HUES48 (cell line): ENCODE measurements at regions not wholly inside any gene's neighbourhood (a gene's known extent, or its start where the extent isn't known, plus 50 kb on each side); places are given as distances from the start of the nearest gene placed in this dataset.

Experiments used
- H3K27ac ChIP-seq: one replicate; pipeline ENCODE4 v1.7.0; 2013; ENCODE audit warnings: low read depth, low read length, inconsistent platforms
- H3K27me3 ChIP-seq: 2 replicates; pipeline ENCODE4 v1.6.1; 2013; ENCODE audit warnings: mild to moderate bottlenecking, low read length; ENCODE audit not compliant: control insufficient read depth, insufficient read depth
- H3K36me3 ChIP-seq: 2 replicates; pipeline ENCODE4 v1.6.1; 2013; ENCODE audit warnings: low read length; ENCODE audit not compliant: control insufficient read depth, insufficient read depth
- H3K4me1 ChIP-seq: 2 replicates; pipeline ENCODE4 v1.6.1; 2013; ENCODE audit warnings: mild to moderate bottlenecking, low read length; ENCODE audit not compliant: control insufficient read depth, insufficient read depth
- H3K4me3 ChIP-seq: 2 replicates; pipeline ENCODE4 v1.5.1; 2013; ENCODE audit warnings: mild to moderate bottlenecking, low read depth, low read length
- H3K9ac ChIP-seq: 2 replicates; pipeline ENCODE4 v1.6.1; 2013; ENCODE audit warnings: mild to moderate bottlenecking, low read depth, low read length, moderate library complexity
- H3K9me3 ChIP-seq: 2 replicates; pipeline ENCODE4 v1.6.1; 2013; ENCODE audit warnings: low read length; ENCODE audit not compliant: control insufficient read depth, insufficient read depth

- no peaks in the 10 kb centered on the region for H3K27me3 ChIP-seq
- H3K36me3 ChIP-seq, result no peaks in the 10 kb centered on the region
- no peaks in the 10 kb centered on the region for H3K9me3 ChIP-seq
- no peak overlapping the region for H3K9ac ChIP-seq
- H3K27ac ChIP-seq, result no peak overlapping the region
- no peaks in the 10 kb centered on the region for H3K4me1 ChIP-seq
- H3K4me3 ChIP-seq, result no peak overlapping the region
These were observed 200.3 kb upstream of the MCTP2 start for GRCh38 chr15:94031072-94031471.

- Histone ChIP-seq H3K4me1 (no peaks in the 10 kb centered on the region), H3K9ac (no peak overlapping the region), H3K9me3 (no peaks in the 10 kb centered on the region), H3K4me3 (no peak overlapping the region), H3K27ac (no peak overlapping the region), H3K27me3 (no peaks in the 10 kb centered on the region), H3K36me3 (no peaks in the 10 kb centered on the region)
These were observed 201.9 kb upstream of the MCTP2 start for GRCh38 chr15:94029495-94029894.

GRCh38 chr15:94028809-94029208, 202.6 kb upstream of the MCTP2 start:
- no peaks in the 10 kb centered on the region for H3K9me3 ChIP-seq
- no peak overlapping the region for H3K27ac ChIP-seq
- H3K4me3 ChIP-seq, result no peak overlapping the region
- no peaks in the 10 kb centered on the region for H3K36me3 ChIP-seq
- H3K4me1 ChIP-seq, result no peaks in the 10 kb centered on the region
- H3K27me3 ChIP-seq, result no peaks in the 10 kb centered on the region
- no peak overlapping the region for H3K9ac ChIP-seq

- Histone ChIP-seq H3K9me3 (no peaks in the 10 kb centered on the region), H3K27ac (no peak overlapping the region), H3K4me3 (no peak overlapping the region), H3K9ac (no peak overlapping the region), H3K4me1 (no peaks in the 10 kb centered on the region), H3K36me3 (no peaks in the 10 kb centered on the region), H3K27me3 (no peaks in the 10 kb centered on the region)
These were observed 203.2 kb upstream of the MCTP2 start for GRCh38 chr15:94028121-94028520.

- Histone ChIP-seq H3K36me3 (no peaks in the 10 kb centered on the region), H3K27ac (no peak overlapping the region), H3K9me3 (no peaks in the 10 kb centered on the region), H3K27me3 (no peaks in the 10 kb centered on the region), H3K4me3 (no peak overlapping the region), H3K9ac (no peak overlapping the region), H3K4me1 (no peaks in the 10 kb centered on the region)
These were observed 203.8 kb upstream of the MCTP2 start for GRCh38 chr15:94027581-94027980.

- Histone ChIP-seq H3K9me3 (no peaks in the 10 kb centered on the region), H3K27me3 (no peaks in the 10 kb centered on the region), H3K27ac (no peak overlapping the region), H3K36me3 (no peaks in the 10 kb centered on the region), H3K4me3 (no peak overlapping the region), H3K4me1 (no peaks in the 10 kb centered on the region), H3K9ac (no peak overlapping the region)
These were observed 204.7 kb upstream of the MCTP2 start for GRCh38 chr15:94026458-94027304.

GRCh38 chr15:94023531-94023930, 207.8 kb upstream of the MCTP2 start:
- Histone ChIP-seq H3K4me1 (no peaks in the 10 kb centered on the region), H3K9ac (no peak overlapping the region), H3K36me3 (no peaks in the 10 kb centered on the region), H3K4me3 (no peak overlapping the region), H3K27ac (no peak overlapping the region), H3K27me3 (no peaks in the 10 kb centered on the region), H3K9me3 (no peaks in the 10 kb centered on the region)

GRCh38 chr15:94021621-94022320, 209.6 kb upstream of the MCTP2 start:
- Histone ChIP-seq H3K4me3 (no peak overlapping the region), H3K27me3 (no peaks in the 10 kb centered on the region), H3K4me1 (no peaks in the 10 kb centered on the region), H3K27ac (no peak overlapping the region), H3K9me3 (no peaks in the 10 kb centered on the region), H3K9ac (no peak overlapping the region), H3K36me3 (no peaks in the 10 kb centered on the region)

- no peaks in the 10 kb centered on the region for H3K9me3 ChIP-seq
- H3K4me1 ChIP-seq, result no peaks in the 10 kb centered on the region
- H3K9ac ChIP-seq, result no peak overlapping the region
- no peak overlapping the region for H3K27ac ChIP-seq
- H3K27me3 ChIP-seq, result no peaks in the 10 kb centered on the region
- no peaks in the 10 kb centered on the region for H3K36me3 ChIP-seq
- H3K4me3 ChIP-seq, result no peak overlapping the region
These were observed 212.3 kb upstream of the MCTP2 start for GRCh38 chr15:94019062-94019461.

- Histone ChIP-seq H3K27ac (no peak overlapping the region), H3K36me3 (no peaks in the 10 kb centered on the region), H3K27me3 (no peaks in the 10 kb centered on the region), H3K9ac (no peak overlapping the region), H3K4me1 (peaks cover 17% of the 10 kb centered on the region), H3K9me3 (no peaks in the 10 kb centered on the region), H3K4me3 (no peak overlapping the region)
These were observed 216.0 kb upstream of the MCTP2 start for GRCh38 chr15:94015324-94015723.
